Activated CD8-positive, alpha-beta T cell treated with anti-CD3 and anti-CD28 coated beads for 36 hours (primary cell): ENCODE measurements at regions not wholly inside any gene's neighbourhood (a gene's known extent, or its start where the extent isn't known, plus 50 kb on each side); places are given as distances from the start of the nearest gene placed in this dataset.

ENCODE experiments used
- ATAC-seq: fragments of 200-7000 bp; cut with Tn5 transposase; one replicate; pipeline ENCODE4 v1.10.0; 2021; ENCODE audit warnings: mild to moderate bottlenecking, moderate library complexity
- CTCF ChIA-PET: fragments of 350-600 bp; sonication (Branson Sonifier 250); formaldehyde crosslinking; loops from one replicate; lab custom pipeline; 2021; ENCODE audit warnings: antibody characterized with exemption; lab: Charles Lee
- POLR2A ChIA-PET: fragments of 350-600 bp; sonication (Branson Sonifier 250); formaldehyde crosslinking; loops from one replicate; lab custom pipeline; 2021; ENCODE audit warnings: antibody characterized with exemption; lab: Charles Lee
- DNase-seq: peaks from one replicate; pipeline ENCODE4 v3.0.0-alpha.2; 2020
- H3K27ac Mint-ChIP-seq: one replicate; pipeline ENCODE4 v1.8.0; 2021; ENCODE audit warnings: mild to moderate bottlenecking, mixed read lengths
- H3K27me3 Mint-ChIP-seq: one replicate; pipeline ENCODE4 v1.8.0; 2021; ENCODE audit warnings: mixed read lengths
- H3K36me3 Mint-ChIP-seq: one replicate; pipeline ENCODE4 v1.8.0; 2021; ENCODE audit warnings: low read depth, mixed read lengths
- H3K4me1 Mint-ChIP-seq: one replicate; pipeline ENCODE4 v1.8.0; 2021; ENCODE audit warnings: low read depth, mixed read lengths
- H3K4me3 Mint-ChIP-seq: one replicate; pipeline ENCODE4 v1.8.0; 2021; ENCODE audit warnings: mild to moderate bottlenecking, moderate library complexity, mixed read lengths
- H3K9me3 Mint-ChIP-seq: one replicate; pipeline ENCODE4 v1.8.0; 2021; ENCODE audit warnings: mixed read lengths
- CTCF ChIP-seq: fragments of 200-600 bp; IDR thresholded peaks from one replicate; pipeline ENCODE4 v1.8.0; 2022; ENCODE audit warnings: antibody characterized with exemption, mild to moderate bottlenecking
- intact Hi-C: fragments of 100-400 bp; cut with micrococcal nuclease; formaldehyde crosslinking; loops from one replicate; pipeline ENCODE4 v1.10.0; 2022

GRCh38 chr18:41459656-41460055, 495.4 kb upstream of the PIK3C3 start:
- Mint-ChIP-seq H3K4me1 (no peaks in the 10 kb centered on the region), H3K9me3 (peaks cover 7% of the 10 kb centered on the region), H3K4me3 (no peak overlapping the region), H3K36me3 (no peaks in the 10 kb centered on the region), H3K27ac (no peak overlapping the region), H3K27me3 (no peaks in the 10 kb centered on the region)
- intact Hi-C loops = no loop called here
- DNase-seq = no peak
- ChIA-PET POLR2A (no interaction called here), CTCF (no interaction called here)
- ATAC-seq = no peak
- no peak for TF ChIP-seq CTCF

GRCh38 chr18:41458376-41458775, 496.7 kb upstream of the PIK3C3 start:
- H3K27ac Mint-ChIP-seq = no peak overlapping the region
- ATAC-seq (no peak), DNase-seq (no peak)
- no peak for TF ChIP-seq CTCF
- no peaks in the 10 kb centered on the region for H3K36me3 Mint-ChIP-seq
- CTCF ChIA-PET = no interaction called here
- intact Hi-C loops = no loop called here
- no peak overlapping the region for H3K4me3 Mint-ChIP-seq
- peaks cover 7% of the 10 kb centered on the region for H3K9me3 Mint-ChIP-seq
- H3K27me3 Mint-ChIP-seq = no peaks in the 10 kb centered on the region
- POLR2A ChIA-PET = no interaction called here
- no peaks in the 10 kb centered on the region for H3K4me1 Mint-ChIP-seq

GRCh38 chr18:41457765-41458326, 497.2 kb upstream of the PIK3C3 start:
- POLR2A ChIA-PET = no interaction called here
- TF ChIP-seq CTCF = no peak
- peaks cover 4% of the 10 kb centered on the region for H3K9me3 Mint-ChIP-seq
- DNase-seq (no peak), ATAC-seq (no peak)
- H3K4me1 Mint-ChIP-seq = no peaks in the 10 kb centered on the region
- CTCF ChIA-PET = no interaction called here
- no peak overlapping the region for H3K27ac Mint-ChIP-seq
- H3K36me3 Mint-ChIP-seq = no peaks in the 10 kb centered on the region
- H3K27me3 Mint-ChIP-seq = no peaks in the 10 kb centered on the region
- no peak overlapping the region for H3K4me3 Mint-ChIP-seq
- intact Hi-C loops = no loop called here

- ChIA-PET CTCF (no interaction called here), POLR2A (no interaction called here)
- DNase-seq (no peak), ATAC-seq (no peak)
- Mint-ChIP-seq H3K9me3 (peaks cover 4% of the 10 kb centered on the region), H3K27me3 (no peaks in the 10 kb centered on the region), H3K27ac (no peak overlapping the region), H3K4me1 (no peaks in the 10 kb centered on the region), H3K4me3 (no peak overlapping the region), H3K36me3 (no peaks in the 10 kb centered on the region)
- no peak for TF ChIP-seq CTCF
- intact Hi-C loops = no loop called here
These were observed 498.2 kb upstream of the PIK3C3 start for GRCh38 chr18:41456831-41457230.

GRCh38 chr18:41449612-41450011, 505.4 kb upstream of the PIK3C3 start:
- Mint-ChIP-seq H3K36me3 (no peaks in the 10 kb centered on the region), H3K27ac (no peak overlapping the region), H3K4me3 (no peak overlapping the region), H3K4me1 (no peaks in the 10 kb centered on the region), H3K27me3 (no peaks in the 10 kb centered on the region), H3K9me3 (peaks cover 1% of the 10 kb centered on the region)
- TF ChIP-seq CTCF = no peak
- POLR2A ChIA-PET = no interaction called here
- CTCF ChIA-PET = no interaction called here
- DNase-seq = no peak
- ATAC-seq = no peak
- intact Hi-C loops = no loop called here
